PC-9 (cell line): ENCODE measurements at regions not wholly inside any gene's neighbourhood (a gene's known extent, or its start where the extent isn't known, plus 50 kb on each side); places are given as distances from the start of the nearest gene placed in this dataset.

ENCODE experiments used
- EZH2 ChIP-seq: fragments of 200-600 bp; sonication (generic); IDR thresholded peaks from 2 replicates; pipeline ENCODE4 v1.8.0; 2017; ENCODE audit warnings: antibody characterized with exemption, low read depth
- TF ChIP-seq, protein P1 (sequence below): fragments of 200-600 bp; sonication (generic); conservative IDR thresholded peaks from 2 replicates; pipeline ENCODE4 v1.6.1; 2017; ENCODE audit warnings: mixed run types, antibody characterized with exemption, mild to moderate bottlenecking, moderate library complexity

DNA sequence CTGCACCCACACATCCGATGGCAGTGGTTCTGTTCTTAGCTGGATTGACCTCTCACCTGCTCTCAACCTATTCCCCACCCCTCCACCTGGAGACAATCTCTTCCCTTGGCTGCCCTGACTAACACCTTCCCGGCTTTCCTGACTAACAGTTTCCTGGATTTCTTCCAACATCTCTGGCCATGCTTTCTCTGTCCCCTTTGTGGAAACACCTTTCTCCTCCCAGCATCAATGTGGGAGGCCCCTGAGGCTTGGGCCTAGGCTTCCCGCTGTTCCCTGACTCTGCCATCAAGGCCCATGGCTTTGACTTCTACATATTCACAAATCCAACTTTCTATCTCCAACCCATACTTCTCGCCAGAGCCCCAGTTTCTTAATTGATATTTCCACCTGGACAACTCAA, 142.8 kb upstream of the ATP2B2 start:
- TF ChIP-seq, protein P1, sequence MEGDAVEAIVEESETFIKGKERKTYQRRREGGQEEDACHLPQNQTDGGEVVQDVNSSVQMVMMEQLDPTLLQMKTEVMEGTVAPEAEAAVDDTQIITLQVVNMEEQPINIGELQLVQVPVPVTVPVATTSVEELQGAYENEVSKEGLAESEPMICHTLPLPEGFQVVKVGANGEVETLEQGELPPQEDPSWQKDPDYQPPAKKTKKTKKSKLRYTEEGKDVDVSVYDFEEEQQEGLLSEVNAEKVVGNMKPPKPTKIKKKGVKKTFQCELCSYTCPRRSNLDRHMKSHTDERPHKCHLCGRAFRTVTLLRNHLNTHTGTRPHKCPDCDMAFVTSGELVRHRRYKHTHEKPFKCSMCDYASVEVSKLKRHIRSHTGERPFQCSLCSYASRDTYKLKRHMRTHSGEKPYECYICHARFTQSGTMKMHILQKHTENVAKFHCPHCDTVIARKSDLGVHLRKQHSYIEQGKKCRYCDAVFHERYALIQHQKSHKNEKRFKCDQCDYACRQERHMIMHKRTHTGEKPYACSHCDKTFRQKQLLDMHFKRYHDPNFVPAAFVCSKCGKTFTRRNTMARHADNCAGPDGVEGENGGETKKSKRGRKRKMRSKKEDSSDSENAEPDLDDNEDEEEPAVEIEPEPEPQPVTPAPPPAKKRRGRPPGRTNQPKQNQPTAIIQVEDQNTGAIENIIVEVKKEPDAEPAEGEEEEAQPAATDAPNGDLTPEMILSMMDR: no peak
- TF ChIP-seq EZH2: no peak
